ENCODE measurements at regions not wholly inside any gene's neighbourhood (a gene's known extent, or its start where the extent isn't known, plus 50 kb on each side); places are given as distances from the start of the nearest gene placed in this dataset.

DNA sequence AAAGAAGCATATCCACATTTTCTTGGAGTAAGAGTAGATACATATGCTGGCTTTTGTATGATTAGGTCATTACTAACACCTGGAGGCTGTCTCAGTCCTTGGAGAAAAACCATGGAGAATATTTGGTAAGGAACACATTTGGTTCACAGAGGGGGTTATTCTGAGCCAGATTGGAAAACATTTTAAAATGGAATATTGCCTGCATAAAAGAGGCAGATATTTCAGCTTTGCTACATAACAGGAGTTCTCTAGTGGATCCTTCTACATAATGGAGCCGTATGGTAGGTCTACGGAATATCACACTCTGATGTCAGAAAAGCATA is 415.1 kb downstream of the ADGRL2 start:
- H3K9me3 ChIP-seq: no peaks in the 10 kb centered on the region
- no peaks in the 10 kb centered on the region for H3K4me1 ChIP-seq
- ATAC-seq (no peak), DNase-seq (no peak)
- H3K27me3 ChIP-seq: no peaks in the 10 kb centered on the region
- H3K36me3 ChIP-seq: no peaks in the 10 kb centered on the region
- WGBS (ENCODE audit: insufficient coverage, low coverage, low lambda C conversion rate, missing lambda C conversion rate): 100% methylated on average over 2 of the region's 2 CpGs
- intact Hi-C loops (cut with DNase I): no loop called here
- H3K27ac ChIP-seq: no peak overlapping the region
- H3K4me3 ChIP-seq: no peak overlapping the region
- no peak for TF ChIP-seq POLR2A (IDR thresholded peaks at IDR 0.05)
- no peak for TF ChIP-seq CTCF (IDR thresholded peaks at IDR 0.05)

GRCh38 chr1:82215056-82215852 is 414.5 kb downstream of the ADGRL2 start:
- Histone ChIP-seq H3K27ac (no peak overlapping the region), H3K4me3 (no peak overlapping the region), H3K36me3 (no peaks in the 10 kb centered on the region), H3K27me3 (no peaks in the 10 kb centered on the region), H3K9me3 (no peaks in the 10 kb centered on the region), H3K4me1 (no peaks in the 10 kb centered on the region)
- TF ChIP-seq POLR2A (IDR thresholded peaks at IDR 0.05) (no peak), CTCF (IDR thresholded peaks at IDR 0.05) (no peak)
- ATAC-seq (no peak), DNase-seq (no peak)
- 67% methylated on average over 11 of the region's 11 CpGs for WGBS (ENCODE audit: insufficient coverage, low coverage, low lambda C conversion rate, missing lambda C conversion rate)
- intact Hi-C loops (cut with DNase I): no loop called here

- Histone ChIP-seq H3K9me3 (no peaks in the 10 kb centered on the region), H3K27ac (no peak overlapping the region), H3K4me1 (no peaks in the 10 kb centered on the region), H3K27me3 (no peaks in the 10 kb centered on the region), H3K36me3 (no peaks in the 10 kb centered on the region), H3K4me3 (no peak overlapping the region)
- ATAC-seq (no peak), DNase-seq (no peak)
- intact Hi-C loops (cut with DNase I): no loop called here
- TF ChIP-seq CTCF (IDR thresholded peaks at IDR 0.05) (no peak), POLR2A (IDR thresholded peaks at IDR 0.05) (no peak)
These were observed 413.9 kb downstream of the ADGRL2 start for GRCh38 chr1:82214606-82215005.

- no peak overlapping the region for H3K4me3 ChIP-seq
- no peaks in the 10 kb centered on the region for H3K36me3 ChIP-seq
- TF ChIP-seq POLR2A (IDR thresholded peaks at IDR 0.05) (no peak), CTCF (IDR thresholded peaks at IDR 0.05) (no peak)
- H3K27me3 ChIP-seq: no peaks in the 10 kb centered on the region
- ATAC-seq (no peak), DNase-seq (no peak)
- intact Hi-C loops (cut with DNase I): no loop called here
- H3K4me1 ChIP-seq: no peaks in the 10 kb centered on the region
- WGBS (ENCODE audit: insufficient coverage, low coverage, low lambda C conversion rate, missing lambda C conversion rate): 73% methylated on average over 3 of the region's 3 CpGs
- no peaks in the 10 kb centered on the region for H3K9me3 ChIP-seq
- no peak overlapping the region for H3K27ac ChIP-seq
These were observed 396.9 kb downstream of the ADGRL2 start for GRCh38 chr1:82197606-82198005.

DNA sequence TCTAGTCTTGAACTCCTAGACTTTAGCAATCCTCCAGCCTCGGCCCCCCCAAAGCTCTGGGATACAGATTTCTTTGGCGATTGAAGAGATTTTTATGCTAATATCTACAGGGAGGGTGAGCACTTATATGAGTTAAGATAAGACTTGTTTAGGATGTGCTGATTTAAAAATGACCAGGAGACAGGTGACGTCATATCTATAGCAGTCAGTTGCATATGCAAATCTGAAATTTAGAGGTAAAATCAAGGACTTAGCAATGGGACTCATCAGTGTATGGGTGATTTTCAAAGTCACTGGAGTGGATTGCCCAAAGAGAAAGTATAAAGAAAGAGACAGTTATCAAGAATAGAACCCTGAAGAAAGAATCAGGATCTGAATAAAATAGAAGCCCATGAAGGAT is 394.5 kb downstream of the ADGRL2 start:
- Histone ChIP-seq H3K27me3 (no peaks in the 10 kb centered on the region), H3K36me3 (no peaks in the 10 kb centered on the region), H3K4me1 (no peaks in the 10 kb centered on the region), H3K27ac (no peak overlapping the region), H3K4me3 (no peak overlapping the region), H3K9me3 (no peaks in the 10 kb centered on the region)
- no peak for ATAC-seq
- WGBS (ENCODE audit: insufficient coverage, low coverage, low lambda C conversion rate, missing lambda C conversion rate): 65% methylated on average over 3 of the region's 3 CpGs
- intact Hi-C loops (cut with DNase I): no loop called here
- DNase-seq: no peak
- TF ChIP-seq POLR2A (IDR thresholded peaks at IDR 0.05) (no peak), CTCF (IDR thresholded peaks at IDR 0.05) (no peak)

Data from right lobe of liver (tissue), 6 donors.